Suprapubic skin (tissue), 3 donors: ENCODE measurements at regions not wholly inside any gene's neighbourhood (a gene's known extent, or its start where the extent isn't known, plus 50 kb on each side); places are given as distances from the start of the nearest gene placed in this dataset.

Experiments used
- EP300 ChIP-seq: sonication (generic); formaldehyde crosslinking; IDR thresholded peaks from one replicate; pipeline ENCODE4 v1.6.1; 2017; ENCODE audit warnings: antibody characterized with exemption
- POLR2A ChIP-seq, 2 donors: fragments of 450-650 bp; IDR thresholded peaks; one replicate each; pipeline ENCODE4 v1.6.1; 2017; ENCODE audit warnings: antibody characterized with exemption in 2 of 2, mild to moderate bottlenecking in 2 of 2, moderate library complexity in 2 of 2
- TF ChIP-seq, protein P1 (sequence below), 2 donors: fragments of 200-600 bp in 1 of 2; fragments of 450-650 bp in 1 of 2; sonication (generic) in 1 of 2; IDR thresholded peaks; one replicate each; pipeline ENCODE4 v1.5.1; 2016 to 2019; ENCODE audit warnings: antibody characterized with exemption in 2 of 2, mild to moderate bottlenecking in 1 of 2, moderate library complexity in 1 of 2

DNA sequence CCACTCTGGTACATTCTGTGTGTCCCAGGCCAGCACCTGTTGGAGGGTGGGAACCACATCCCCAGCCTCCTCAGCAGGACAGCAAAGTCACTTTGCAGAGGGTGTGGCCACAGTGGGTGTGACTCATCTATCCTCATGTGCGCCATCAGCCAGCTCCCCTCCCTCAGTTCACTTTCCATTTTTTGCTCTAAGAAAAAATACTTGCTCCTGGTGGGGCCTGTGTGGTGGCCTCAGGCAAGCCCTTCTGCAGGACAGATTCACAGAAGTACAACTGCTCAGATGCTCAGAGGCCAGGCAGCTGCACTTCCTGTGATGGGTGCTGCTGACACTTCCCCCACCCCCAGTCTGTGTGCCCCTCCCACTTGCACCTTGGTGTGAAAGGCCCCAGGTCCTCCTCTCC is 78.3 kb upstream of the ALDH1L1 start:
- TF ChIP-seq, protein P1, sequence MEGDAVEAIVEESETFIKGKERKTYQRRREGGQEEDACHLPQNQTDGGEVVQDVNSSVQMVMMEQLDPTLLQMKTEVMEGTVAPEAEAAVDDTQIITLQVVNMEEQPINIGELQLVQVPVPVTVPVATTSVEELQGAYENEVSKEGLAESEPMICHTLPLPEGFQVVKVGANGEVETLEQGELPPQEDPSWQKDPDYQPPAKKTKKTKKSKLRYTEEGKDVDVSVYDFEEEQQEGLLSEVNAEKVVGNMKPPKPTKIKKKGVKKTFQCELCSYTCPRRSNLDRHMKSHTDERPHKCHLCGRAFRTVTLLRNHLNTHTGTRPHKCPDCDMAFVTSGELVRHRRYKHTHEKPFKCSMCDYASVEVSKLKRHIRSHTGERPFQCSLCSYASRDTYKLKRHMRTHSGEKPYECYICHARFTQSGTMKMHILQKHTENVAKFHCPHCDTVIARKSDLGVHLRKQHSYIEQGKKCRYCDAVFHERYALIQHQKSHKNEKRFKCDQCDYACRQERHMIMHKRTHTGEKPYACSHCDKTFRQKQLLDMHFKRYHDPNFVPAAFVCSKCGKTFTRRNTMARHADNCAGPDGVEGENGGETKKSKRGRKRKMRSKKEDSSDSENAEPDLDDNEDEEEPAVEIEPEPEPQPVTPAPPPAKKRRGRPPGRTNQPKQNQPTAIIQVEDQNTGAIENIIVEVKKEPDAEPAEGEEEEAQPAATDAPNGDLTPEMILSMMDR (IDR thresholded peaks at IDR 0.05): no peak
- TF ChIP-seq EP300: no peak
- TF ChIP-seq POLR2A (IDR thresholded peaks at IDR 0.05): no peak
